ENCODE measurements at regions not wholly inside any gene's neighbourhood (a gene's known extent, or its start where the extent isn't known, plus 50 kb on each side); places are given as distances from the start of the nearest gene placed in this dataset.

GRCh38 chr5:88140856-88141752 lies 127.5 kb downstream of the TMEM161B start:
- Histone ChIP-seq H3K4me1 (ENCODE audit: insufficient read depth) (peaks cover 48% of the 10 kb centered on the region), H2AFZ (peak overlapping the region; percentile 34), H3K27ac (ENCODE audit: low read depth) (no peak overlapping the region), H4K20me1 (replicated peaks; ENCODE audit: insufficient read depth) (no peaks in the 10 kb centered on the region), H3F3A (replicated peaks; ENCODE audit: low read depth) (peaks cover 8% of the 10 kb centered on the region; the same call in 1 of the 2 replicates), H3K4me3 (peak overlapping the region; percentile 53), H3K4me2 (peak overlapping the region; percentile 72), H3K9me2 (ENCODE audit: insufficient read depth) (no peaks in the 10 kb centered on the region), H3K36me3 (ENCODE audit: insufficient read depth) (no peaks in the 10 kb centered on the region), H3K79me2 (replicated peaks; ENCODE audit: insufficient read depth) (no peaks in the 10 kb centered on the region), H3K27me3 (ENCODE audit: insufficient read depth) (peaks cover 61% of the 10 kb centered on the region)
- H3K36me3 Mint-ChIP-seq (ENCODE audit: low read depth) = no peaks in the 10 kb centered on the region
- DNase-seq (ENCODE audit: low spot score) (peak; percentile 99), ATAC-seq (peak; percentile 83)
- H3K4me1 Mint-ChIP-seq = peaks cover 19% of the 10 kb centered on the region
- no peak overlapping the region for H3K4me3 Mint-ChIP-seq
- no peaks in the 10 kb centered on the region; the same call in 2 of the 3 replicates for H3K9me3 Mint-ChIP-seq
- no peak overlapping the region for H3K27ac Mint-ChIP-seq
- H3K27me3 Mint-ChIP-seq (ENCODE audit: insufficient read depth, low read depth, poor library complexity) = no peaks in the 10 kb centered on the region
- TF ChIP-seq CTCF (conservative IDR thresholded peaks at IDR 0.05; ENCODE audit: low read depth in 2 of 2) (peak; percentile 47 to 74), POLR2AphosphoS5 (IDR thresholded peaks at IDR 0.05; ENCODE audit: low read depth) (peak; percentile 63), CREB1 (CRISPR knock-in tag; IDR thresholded peaks at IDR 0.05; ENCODE audit: low read depth) (no peak)

GRCh38 chr5:88140396-88140855 lies 128.2 kb downstream of the TMEM161B start:
- Histone ChIP-seq H3K27ac (ENCODE audit: low read depth) (no peak overlapping the region), H3K4me1 (ENCODE audit: insufficient read depth) (peaks cover 42% of the 10 kb centered on the region), H3K36me3 (ENCODE audit: insufficient read depth) (no peaks in the 10 kb centered on the region), H3K4me2 (peak overlapping the region; percentile 72), H2AFZ (peak overlapping the region; percentile 81), H3K79me2 (replicated peaks; ENCODE audit: insufficient read depth) (no peaks in the 10 kb centered on the region), H3K4me3 (peak overlapping the region; percentile 53), H3K9me2 (ENCODE audit: insufficient read depth) (no peaks in the 10 kb centered on the region), H3F3A (replicated peaks; ENCODE audit: low read depth) (peaks cover 3% of the 10 kb centered on the region; the same call in 1 of the 2 replicates), H3K27me3 (ENCODE audit: insufficient read depth) (peaks cover 55% of the 10 kb centered on the region), H4K20me1 (replicated peaks; ENCODE audit: insufficient read depth) (no peaks in the 10 kb centered on the region)
- DNase-seq (ENCODE audit: low spot score) = peak; percentile 94
- H3K9me3 Mint-ChIP-seq = no peaks in the 10 kb centered on the region; the same call in 2 of the 3 replicates
- peaks cover 15% of the 10 kb centered on the region for H3K4me1 Mint-ChIP-seq
- H3K27me3 Mint-ChIP-seq (ENCODE audit: insufficient read depth, low read depth, poor library complexity) = no peaks in the 10 kb centered on the region
- peak; percentile 80 for ATAC-seq
- H3K27ac Mint-ChIP-seq = no peak overlapping the region
- H3K4me3 Mint-ChIP-seq = no peak overlapping the region
- no peaks in the 10 kb centered on the region for H3K36me3 Mint-ChIP-seq (ENCODE audit: low read depth)
- TF ChIP-seq ZNF331 (CRISPR knock-in tag; IDR thresholded peaks at IDR 0.05; ENCODE audit: low read depth) (no peak), STAT1 (IDR thresholded peaks at IDR 0.05; ENCODE audit: unreplicated experiment) (no peak), ZNF462 (CRISPR knock-in tag; IDR thresholded peaks at IDR 0.05) (no peak), NANOG (IDR thresholded peaks at IDR 0.05; ENCODE audit: borderline replicate concordance) (no peak), REST (IDR thresholded peaks at IDR 0.05; ENCODE audit: unreplicated experiment) (no peak)

All from GM23338 (cell line).